ENCODE measurements at regions not wholly inside any gene's neighbourhood (a gene's known extent, or its start where the extent isn't known, plus 50 kb on each side); places are given as distances from the start of the nearest gene placed in this dataset.

- Mint-ChIP-seq H3K4me3 (no peak overlapping the region), H3K9me3 (ENCODE audit: low read depth) (no peaks in the 10 kb centered on the region), H3K4me1 (peaks cover 5% of the 10 kb centered on the region), H3K27me3 (peaks cover 7% of the 10 kb centered on the region), H3K27ac (no peak overlapping the region), H3K36me3 (ENCODE audit: low read depth) (no peaks in the 10 kb centered on the region)
- no peak for ATAC-seq
- ChIA-PET CTCF (interaction anchor here (0.8 kb wide), 1 partner anchor 17 kb away, joined by 3 read pairs; no protein-coding TSS in a partner anchor), POLR2A (no interaction called here)
- intact Hi-C loops (cut with DNase I, micrococcal nuclease), result no loop called here
- no peak for DNase-seq
Observed at GRCh38 chr18:62442391-62442790, 80.4 kb upstream of the ZCCHC2 start.

GRCh38 chr18:62445386-62445917 lies 77.4 kb upstream of the ZCCHC2 start:
- H3K27me3 Mint-ChIP-seq, result peaks cover 2% of the 10 kb centered on the region
- ATAC-seq (peak; percentile 91), DNase-seq (peak; percentile 30)
- H3K36me3 Mint-ChIP-seq (ENCODE audit: low read depth), result no peaks in the 10 kb centered on the region
- ChIA-PET CTCF (interaction anchor here (0.7 to 1.6 kb wide), 4 partner anchors 10 to 25 kb away, joined by 3 to 7 read pairs (median 4); no protein-coding TSS in a partner anchor), POLR2A (interaction anchor here (0.7 to 1.3 kb wide), 3 partner anchors 20 to 41 kb away, joined by 3 read pairs; no protein-coding TSS in a partner anchor)
- no peak overlapping the region for H3K4me3 Mint-ChIP-seq
- H3K4me1 Mint-ChIP-seq, result peaks cover 5% of the 10 kb centered on the region
- no peak overlapping the region for H3K27ac Mint-ChIP-seq
- intact Hi-C loops (cut with DNase I, micrococcal nuclease), result loop anchor here in 1 of 2 experiments (5.0 kb wide), 1 partner anchor 77 kb away; the partner anchor contains the start of gene ZCCHC2
- H3K9me3 Mint-ChIP-seq (ENCODE audit: low read depth), result peaks cover 4% of the 10 kb centered on the region

GRCh38 chr18:62446511-62446910 lies 76.3 kb upstream of the ZCCHC2 start:
- Mint-ChIP-seq H3K27me3 (peaks cover 2% of the 10 kb centered on the region), H3K4me3 (no peak overlapping the region), H3K4me1 (peaks cover 9% of the 10 kb centered on the region), H3K36me3 (ENCODE audit: low read depth) (no peaks in the 10 kb centered on the region), H3K9me3 (ENCODE audit: low read depth) (peaks cover 4% of the 10 kb centered on the region), H3K27ac (no peak overlapping the region)
- ATAC-seq, result no peak
- POLR2A ChIA-PET, result no interaction called here
- CTCF ChIA-PET, result interaction anchor here (0.6 kb wide), 1 partner anchor 51 kb away, joined by 3 read pairs; no protein-coding TSS in a partner anchor
- no peak for DNase-seq
- intact Hi-C loops (cut with DNase I, micrococcal nuclease), result loop anchor here in 1 of 2 experiments (5.0 kb wide), 1 partner anchor 76 kb away; the partner anchor contains the start of gene ZCCHC2

- H3K4me1 Mint-ChIP-seq, result peaks cover 16% of the 10 kb centered on the region
- POLR2A ChIA-PET, result no interaction called here
Observed at GRCh38 chr18:62447652-62448051, 75.2 kb upstream of the ZCCHC2 start.

GRCh38 chr18:62448426-62448825 lies 74.4 kb upstream of the ZCCHC2 start:
- Mint-ChIP-seq H3K36me3 (ENCODE audit: low read depth) (no peaks in the 10 kb centered on the region), H3K4me1 (peaks cover 18% of the 10 kb centered on the region)
- ATAC-seq, result no peak

More at GRCh38 chr18:62447652-62448051, 75.2 kb upstream of the ZCCHC2 start:
- Mint-ChIP-seq H3K36me3 (ENCODE audit: low read depth) (no peaks in the 10 kb centered on the region), H3K27me3 (no peaks in the 10 kb centered on the region), H3K4me3 (no peak overlapping the region), H3K9me3 (ENCODE audit: low read depth) (peaks cover 4% of the 10 kb centered on the region), H3K27ac (no peak overlapping the region)
- DNase-seq (no peak), ATAC-seq (no peak)
- intact Hi-C loops (cut with DNase I, micrococcal nuclease), result loop anchor here in 1 of 2 experiments (5.0 kb wide), 1 partner anchor 75 kb away; the partner anchor contains the start of gene ZCCHC2
- CTCF ChIA-PET, result interaction anchor here (0.6 kb wide), 1 partner anchor 9 kb away, joined by 4 read pairs; no protein-coding TSS in a partner anchor

GRCh38 chr18:62449490-62450104 lies 73.2 kb upstream of the ZCCHC2 start:
- peaks cover 25% of the 10 kb centered on the region for H3K4me1 Mint-ChIP-seq
- POLR2A ChIA-PET, result no interaction called here
- no peak for ATAC-seq
- H3K27ac Mint-ChIP-seq, result no peak overlapping the region
- peaks cover 4% of the 10 kb centered on the region for H3K9me3 Mint-ChIP-seq (ENCODE audit: low read depth)
- CTCF ChIA-PET, result no interaction called here
- intact Hi-C loops (cut with DNase I, micrococcal nuclease), result loop anchor here in 1 of 2 experiments (5.0 kb wide), 1 partner anchor 73 kb away; the partner anchor contains the start of gene ZCCHC2
- H3K4me3 Mint-ChIP-seq, result no peak overlapping the region
- no peak for DNase-seq
- H3K36me3 Mint-ChIP-seq (ENCODE audit: low read depth), result no peaks in the 10 kb centered on the region
- peaks cover 6% of the 10 kb centered on the region for H3K27me3 Mint-ChIP-seq

More at GRCh38 chr18:62448426-62448825, 74.4 kb upstream of the ZCCHC2 start:
- DNase-seq, result no peak
- H3K27me3 Mint-ChIP-seq, result peaks cover 1% of the 10 kb centered on the region
- ChIA-PET CTCF (no interaction called here), POLR2A (no interaction called here)
- intact Hi-C loops (cut with DNase I, micrococcal nuclease), result loop anchor here in 1 of 2 experiments (5.0 kb wide), 1 partner anchor 74 kb away; the partner anchor contains the start of gene ZCCHC2
- H3K27ac Mint-ChIP-seq, result no peak overlapping the region
- no peak overlapping the region for H3K4me3 Mint-ChIP-seq
- H3K9me3 Mint-ChIP-seq (ENCODE audit: low read depth), result peaks cover 4% of the 10 kb centered on the region

GRCh38 chr18:62450175-62450545 lies 72.7 kb upstream of the ZCCHC2 start:
- H3K9me3 Mint-ChIP-seq (ENCODE audit: low read depth), result peaks cover 4% of the 10 kb centered on the region
- intact Hi-C loops (cut with DNase I, micrococcal nuclease), result no loop called here

GRCh38 chr18:62450546-62451410 lies 72.0 kb upstream of the ZCCHC2 start:
- ChIA-PET CTCF (interaction anchor here (0.7 to 1.2 kb wide), 5 partner anchors 10 to 1509 kb away, joined by 3 to 4 read pairs (median 3); no protein-coding TSS in a partner anchor), POLR2A (interaction anchor here (0.6 kb wide), 1 partner anchor 29 kb away, joined by 3 read pairs; no protein-coding TSS in a partner anchor)
- Mint-ChIP-seq H3K9me3 (ENCODE audit: low read depth) (peaks cover 4% of the 10 kb centered on the region), H3K4me1 (peaks cover 20% of the 10 kb centered on the region), H3K4me3 (no peak overlapping the region), H3K27me3 (peaks cover 9% of the 10 kb centered on the region), H3K36me3 (ENCODE audit: low read depth) (no peaks in the 10 kb centered on the region), H3K27ac (no peak overlapping the region)
- intact Hi-C loops (cut with DNase I, micrococcal nuclease), result no loop called here
- DNase-seq, result peak; percentile 26
- no peak for ATAC-seq

More at GRCh38 chr18:62450175-62450545, 72.7 kb upstream of the ZCCHC2 start:
- H3K27ac Mint-ChIP-seq, result no peak overlapping the region
- POLR2A ChIA-PET, result no interaction called here
- no peaks in the 10 kb centered on the region for H3K36me3 Mint-ChIP-seq (ENCODE audit: low read depth)
- DNase-seq (no peak), ATAC-seq (no peak)
- H3K27me3 Mint-ChIP-seq, result peaks cover 6% of the 10 kb centered on the region
- no peak overlapping the region for H3K4me3 Mint-ChIP-seq
- peaks cover 25% of the 10 kb centered on the region for H3K4me1 Mint-ChIP-seq
- CTCF ChIA-PET, result interaction anchor here (0.7 to 1.0 kb wide), 4 partner anchors 10 to 1510 kb away, joined by 3 to 4 read pairs (median 4); no protein-coding TSS in a partner anchor

GRCh38 chr18:62452280-62452831 lies 70.5 kb upstream of the ZCCHC2 start:
- H3K36me3 Mint-ChIP-seq (ENCODE audit: low read depth), result no peaks in the 10 kb centered on the region
- H3K27me3 Mint-ChIP-seq, result peaks cover 9% of the 10 kb centered on the region
- peak; percentile 58 for DNase-seq
- ATAC-seq, result peak; percentile 78
- no peak overlapping the region for H3K27ac Mint-ChIP-seq
- ChIA-PET POLR2A (no interaction called here), CTCF (no interaction called here)
- H3K4me3 Mint-ChIP-seq, result no peak overlapping the region
- H3K4me1 Mint-ChIP-seq, result peaks cover 20% of the 10 kb centered on the region
- peaks cover 4% of the 10 kb centered on the region for H3K9me3 Mint-ChIP-seq (ENCODE audit: low read depth)
- intact Hi-C loops (cut with DNase I, micrococcal nuclease), result no loop called here

- H3K36me3 Mint-ChIP-seq (ENCODE audit: low read depth), result no peaks in the 10 kb centered on the region
- ChIA-PET POLR2A (no interaction called here), CTCF (interaction anchor here (0.6 kb wide), 1 partner anchor 20 kb away, joined by 3 read pairs; no protein-coding TSS in a partner anchor)
- H3K4me3 Mint-ChIP-seq, result no peak overlapping the region
- H3K9me3 Mint-ChIP-seq (ENCODE audit: low read depth), result peaks cover 4% of the 10 kb centered on the region
- no peak for DNase-seq
- intact Hi-C loops (cut with DNase I, micrococcal nuclease), result loop anchor here in 1 of 2 experiments (2.0 kb wide), 1 partner anchor 21 kb away; no protein-coding TSS in a partner anchor
- H3K27ac Mint-ChIP-seq, result peak overlapping the region; percentile 24
- peaks cover 20% of the 10 kb centered on the region for H3K4me1 Mint-ChIP-seq
- ATAC-seq, result peak; percentile 22
- H3K27me3 Mint-ChIP-seq, result peaks cover 9% of the 10 kb centered on the region
Observed at GRCh38 chr18:62453864-62454263, 69.0 kb upstream of the ZCCHC2 start.
